ENCODE measurements at regions not wholly inside any gene's neighbourhood (a gene's known extent, or its start where the extent isn't known, plus 50 kb on each side); places are given as distances from the start of the nearest gene placed in this dataset.

- 98% methylated on average over 2 of the region's 2 CpGs for WGBS (ENCODE audit: low lambda C conversion rate, missing lambda C conversion rate)
- H3K4me2 ChIP-seq: no peak overlapping the region
- no peak overlapping the region for H2AFZ ChIP-seq
- no peaks in the 10 kb centered on the region for H3K36me3 ChIP-seq (replicated peaks; ENCODE audit: insufficient read depth, low read depth)
- no peaks in the 10 kb centered on the region for H3K79me2 ChIP-seq
- H4K20me1 ChIP-seq (ENCODE audit: insufficient read depth, poor library complexity, severe bottlenecking): no peaks in the 10 kb centered on the region
- no peak for TF ChIP-seq CTCF (IDR thresholded peaks at IDR 0.05; ENCODE audit: poor library complexity)
- no peak for TF ChIP-seq EZH2phosphoT487 (IDR thresholded peaks at IDR 0.05; ENCODE audit: low read depth, severe bottlenecking, unreplicated experiment)
- no peak for TF ChIP-seq EZH2 (IDR thresholded peaks at IDR 0.05; ENCODE audit: borderline replicate concordance)
- no peaks in the 10 kb centered on the region for H3K4me1 ChIP-seq (ENCODE audit: insufficient read depth)
- no peak for DNase-seq (ENCODE audit: low spot score)
- H3K27me3 ChIP-seq: no peaks in the 10 kb centered on the region
- no peaks in the 10 kb centered on the region for H3K9me3 ChIP-seq (ENCODE audit: low read depth)
- H3K9me2 ChIP-seq (replicated peaks; ENCODE audit: insufficient read depth): no peaks in the 10 kb centered on the region
- H3K27ac ChIP-seq: no peak overlapping the region
- H3K4me3 ChIP-seq: no peak overlapping the region
Measured at GRCh38 chr3:27593173-27593572, 109.0 kb upstream of the SLC4A7 start.

GRCh38 chr3:27591312-27592210 is 107.4 kb upstream of the SLC4A7 start:
- no peaks in the 10 kb centered on the region for H3K79me2 ChIP-seq
- H3K4me2 ChIP-seq: peak overlapping the region; percentile 39
- H2AFZ ChIP-seq: peak overlapping the region; percentile 42
- H4K20me1 ChIP-seq (ENCODE audit: insufficient read depth, poor library complexity, severe bottlenecking): no peaks in the 10 kb centered on the region
- no peaks in the 10 kb centered on the region for H3K36me3 ChIP-seq (replicated peaks; ENCODE audit: insufficient read depth, low read depth)
- no peak for TF ChIP-seq EZH2 (IDR thresholded peaks at IDR 0.05; ENCODE audit: borderline replicate concordance)
- TF ChIP-seq CTCF (IDR thresholded peaks at IDR 0.05; ENCODE audit: poor library complexity): no peak
- TF ChIP-seq EZH2phosphoT487 (IDR thresholded peaks at IDR 0.05; ENCODE audit: low read depth, severe bottlenecking, unreplicated experiment): no peak
- no peaks in the 10 kb centered on the region for H3K9me2 ChIP-seq (replicated peaks; ENCODE audit: insufficient read depth)
- H3K9me3 ChIP-seq (ENCODE audit: low read depth): no peaks in the 10 kb centered on the region
- H3K4me1 ChIP-seq (ENCODE audit: insufficient read depth): no peaks in the 10 kb centered on the region
- peak overlapping the region; percentile 39 for H3K27ac ChIP-seq
- DNase-seq (ENCODE audit: low spot score): no peak
- H3K4me3 ChIP-seq: no peak overlapping the region
- WGBS (ENCODE audit: low lambda C conversion rate, missing lambda C conversion rate): 68% methylated on average over 7 of the region's 7 CpGs
- H3K27me3 ChIP-seq: no peaks in the 10 kb centered on the region

- 56% methylated on average over 5 of the region's 5 CpGs for WGBS (ENCODE audit: low lambda C conversion rate, missing lambda C conversion rate)
- TF ChIP-seq CTCF (IDR thresholded peaks at IDR 0.05; ENCODE audit: poor library complexity) (no peak), EZH2phosphoT487 (IDR thresholded peaks at IDR 0.05; ENCODE audit: low read depth, severe bottlenecking, unreplicated experiment) (no peak), EZH2 (IDR thresholded peaks at IDR 0.05; ENCODE audit: borderline replicate concordance) (no peak)
- H3K9me3 ChIP-seq (ENCODE audit: low read depth): no peaks in the 10 kb centered on the region
- H3K4me3 ChIP-seq: no peak overlapping the region
- no peaks in the 10 kb centered on the region for H3K9me2 ChIP-seq (replicated peaks; ENCODE audit: insufficient read depth)
- peak overlapping the region; percentile 39 for H3K4me2 ChIP-seq
- no peaks in the 10 kb centered on the region for H4K20me1 ChIP-seq (ENCODE audit: insufficient read depth, poor library complexity, severe bottlenecking)
- H2AFZ ChIP-seq: peak overlapping the region; percentile 42
- H3K36me3 ChIP-seq (replicated peaks; ENCODE audit: insufficient read depth, low read depth): no peaks in the 10 kb centered on the region
- peak overlapping the region; percentile 39 for H3K27ac ChIP-seq
- H3K79me2 ChIP-seq: no peaks in the 10 kb centered on the region
- no peaks in the 10 kb centered on the region for H3K4me1 ChIP-seq (ENCODE audit: insufficient read depth)
- no peak for DNase-seq (ENCODE audit: low spot score)
- H3K27me3 ChIP-seq: no peaks in the 10 kb centered on the region
Measured at GRCh38 chr3:27590437-27591298, 106.5 kb upstream of the SLC4A7 start.

Measured in hepatocyte (in vitro differentiated cells).